Tongue (tissue), 1 donor: ENCODE measurements at regions not wholly inside any gene's neighbourhood (a gene's known extent, or its start where the extent isn't known, plus 50 kb on each side); places are given as distances from the start of the nearest gene placed in this dataset.

Source experiments
- DNase-seq: peaks from one replicate; pipeline ENCODE4 v3.0.0-alpha.2; 2015

DNA sequence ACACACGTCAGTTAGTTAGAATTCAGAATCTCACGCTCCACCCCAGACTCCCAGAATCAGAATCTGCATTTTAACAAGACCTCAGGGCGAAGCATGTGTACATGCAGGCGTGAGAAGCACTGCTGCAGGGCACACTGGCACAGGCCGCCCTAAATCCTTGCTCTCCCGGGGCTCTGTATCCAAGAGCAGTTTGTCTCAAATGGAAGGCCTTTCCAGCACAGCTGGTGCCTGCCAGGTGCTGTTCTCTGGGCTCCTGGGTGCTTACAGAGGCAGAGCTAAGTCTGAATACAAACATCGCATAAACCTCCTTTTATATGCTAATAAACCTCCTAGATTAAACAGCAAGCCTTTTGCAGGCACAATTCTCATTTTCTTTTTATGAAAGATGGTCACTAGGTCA, 119.1 kb upstream of the CD93 start:
- DNase-seq, result peak; percentile 81

DNA sequence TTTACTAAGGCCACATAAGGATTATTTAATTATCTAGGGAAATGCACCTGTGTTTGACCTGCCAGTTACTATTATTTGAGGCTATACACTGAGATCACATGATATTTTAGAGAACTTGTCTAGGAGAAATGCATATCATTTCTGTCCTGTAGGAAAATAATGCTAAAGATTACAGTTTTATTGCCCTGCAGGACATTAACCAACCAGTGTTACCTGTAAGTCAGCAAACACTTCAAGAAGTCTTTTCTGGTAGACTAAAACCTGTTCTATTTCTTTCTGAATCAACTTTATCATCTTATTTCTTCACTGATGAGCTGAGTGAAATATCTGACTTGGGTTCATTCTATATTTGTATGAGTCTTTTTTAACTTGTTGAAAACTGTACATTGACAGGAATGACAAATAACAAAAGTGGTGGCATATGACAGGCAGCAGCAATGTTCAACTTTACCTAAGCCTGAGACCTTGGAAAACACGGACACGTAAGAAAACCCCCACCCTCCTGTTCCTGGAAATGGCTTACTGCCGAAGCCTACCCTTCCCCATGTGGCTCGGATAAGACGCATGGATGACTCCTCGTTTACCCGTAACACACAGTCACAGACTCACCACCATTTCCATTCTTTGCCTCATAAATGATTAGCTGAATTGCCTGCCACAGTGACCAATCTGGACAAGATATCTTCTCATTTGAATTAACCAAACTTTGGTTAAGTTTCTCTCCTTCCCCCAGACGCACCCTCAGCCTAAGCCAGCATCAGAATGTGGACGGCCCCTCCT, 118.0 kb upstream of the CD93 start:
- DNase-seq, result no peak

DNA sequence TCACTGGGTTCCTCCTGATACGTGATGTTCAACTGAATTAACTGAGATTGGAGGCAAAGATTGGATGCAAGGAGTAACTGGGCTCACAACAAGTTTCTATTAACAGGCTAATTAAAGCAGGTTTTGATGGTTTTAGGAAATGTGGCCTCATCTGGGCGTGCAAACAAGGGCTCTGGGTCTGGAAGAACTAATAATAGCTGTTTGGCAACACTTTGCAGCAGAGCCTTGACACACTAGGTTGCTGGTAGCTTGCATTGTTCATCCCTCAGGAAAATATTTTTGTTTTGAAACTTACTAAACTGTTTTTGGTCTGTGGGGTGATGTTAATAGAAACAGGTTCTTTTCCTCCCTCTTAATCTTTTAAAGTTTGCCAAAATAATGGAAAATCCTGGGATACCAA, 117.2 kb upstream of the CD93 start:
- no peak for DNase-seq

DNA sequence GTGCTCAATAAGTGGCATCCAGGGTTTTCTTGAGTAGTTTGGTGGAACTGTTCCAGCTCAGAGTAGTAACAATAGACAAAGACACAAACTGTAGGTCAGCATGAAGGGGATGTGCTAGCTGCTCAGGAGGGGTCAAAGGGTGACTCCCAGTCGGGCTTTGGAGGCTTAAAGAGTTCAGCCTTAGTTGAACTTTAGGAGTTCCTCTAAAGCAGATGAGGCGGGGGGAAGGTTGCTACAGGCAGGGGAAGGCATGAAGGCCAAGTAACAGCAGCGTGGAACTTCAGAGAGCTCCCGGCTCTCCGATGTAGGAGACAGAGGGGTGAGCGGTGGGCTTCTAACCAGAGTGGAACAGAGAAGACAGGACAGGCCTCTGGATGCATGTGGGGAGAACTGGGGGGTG, 115.5 kb upstream of the CD93 start:
- no peak for DNase-seq

DNA sequence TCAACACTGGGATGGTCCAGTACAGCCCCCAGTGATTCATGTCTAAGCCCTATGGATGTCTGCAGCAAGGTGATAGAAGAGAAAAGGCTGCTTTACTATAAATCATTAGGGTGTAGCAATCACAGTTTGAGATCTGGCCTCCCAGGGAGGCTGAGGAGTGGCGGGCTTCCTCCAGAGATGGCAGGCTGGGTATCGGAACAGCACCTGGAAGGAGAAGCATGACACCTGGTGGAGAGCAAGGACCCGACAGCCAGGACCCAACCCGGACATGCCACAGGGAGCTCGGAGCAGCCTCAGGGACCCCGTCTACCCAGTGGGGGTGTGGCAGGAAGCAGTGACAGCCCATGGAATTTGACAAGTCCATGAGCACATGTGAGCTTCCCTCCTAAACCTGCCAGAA, 114.8 kb upstream of the CD93 start:
- DNase-seq, result no peak

DNA sequence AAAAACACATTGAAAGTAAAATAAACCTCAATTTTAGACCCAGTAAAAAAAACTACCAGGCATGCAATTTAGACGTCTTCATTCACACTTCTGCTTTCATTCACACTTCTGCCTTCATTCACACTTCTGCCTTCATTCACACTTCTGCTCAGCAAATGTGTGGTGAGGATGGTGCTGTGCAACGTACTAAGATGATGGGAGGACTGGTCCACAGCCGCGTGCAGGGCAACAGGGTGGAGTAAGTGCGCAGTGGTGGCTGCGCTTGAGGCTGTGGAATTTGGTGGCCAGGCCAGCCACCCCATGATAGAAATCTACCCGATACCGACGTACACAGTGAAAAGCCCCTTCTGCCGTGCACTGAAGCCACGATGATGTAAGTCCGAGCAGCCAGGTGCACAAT, 114.3 kb upstream of the CD93 start:
- no peak for DNase-seq

DNA sequence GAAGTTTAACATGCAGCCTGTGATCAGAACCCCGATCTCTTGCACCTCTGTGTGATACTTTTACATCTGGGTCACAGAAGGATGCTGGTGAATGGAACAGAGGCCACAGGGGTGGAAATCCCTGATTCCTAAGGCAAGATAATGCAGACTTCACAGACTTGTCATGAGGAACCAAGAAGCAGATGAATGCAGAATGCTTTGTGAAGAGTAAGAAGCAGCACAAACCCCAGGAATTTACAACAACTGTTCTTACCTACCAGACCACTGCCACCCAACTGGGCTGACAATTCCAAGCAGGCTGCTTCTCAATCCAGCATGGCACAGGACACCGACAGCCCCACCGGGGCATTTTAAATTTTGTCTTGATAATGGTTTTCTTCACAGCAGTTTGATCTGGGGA, 113.2 kb upstream of the CD93 start:
- DNase-seq, result no peak

DNA sequence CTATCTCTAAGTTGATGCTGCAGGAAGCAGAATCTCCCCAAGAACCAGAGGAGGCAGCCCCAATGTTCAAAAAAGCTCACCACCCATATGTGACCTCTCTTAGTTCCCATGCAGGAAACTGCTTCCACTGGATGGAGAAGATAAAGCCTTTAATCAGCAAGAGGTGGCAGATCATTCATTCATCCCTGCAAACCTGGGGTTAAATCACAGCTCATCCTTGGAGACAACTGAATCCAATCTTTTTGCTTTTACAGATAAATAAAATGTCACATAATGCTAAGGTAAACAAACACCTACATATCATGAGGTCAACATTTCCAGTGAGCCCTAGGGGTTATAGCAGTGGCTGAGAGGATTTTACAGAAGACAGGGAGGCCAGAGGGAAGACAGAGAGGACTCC, 112.7 kb upstream of the CD93 start:
- DNase-seq, result no peak

DNA sequence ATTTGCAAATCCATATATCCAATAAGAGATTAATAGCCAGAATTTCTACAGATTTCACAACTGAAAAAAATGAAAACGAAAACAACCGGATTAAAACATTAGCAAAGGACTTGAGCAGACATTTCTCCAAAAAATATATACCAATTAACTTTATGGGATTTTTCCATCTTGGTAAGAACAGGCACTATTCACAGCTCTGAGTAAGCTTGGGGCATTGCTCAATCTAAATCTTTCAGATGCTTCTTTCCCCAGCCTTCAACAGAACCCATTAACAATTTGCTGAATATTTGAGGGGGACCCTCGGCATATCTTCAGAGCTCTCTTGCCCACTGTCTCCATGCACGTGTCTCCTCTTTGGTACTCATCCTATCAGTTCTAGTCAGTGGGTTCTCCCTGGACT, 111.7 kb upstream of the CD93 start:
- DNase-seq, result no peak

DNA sequence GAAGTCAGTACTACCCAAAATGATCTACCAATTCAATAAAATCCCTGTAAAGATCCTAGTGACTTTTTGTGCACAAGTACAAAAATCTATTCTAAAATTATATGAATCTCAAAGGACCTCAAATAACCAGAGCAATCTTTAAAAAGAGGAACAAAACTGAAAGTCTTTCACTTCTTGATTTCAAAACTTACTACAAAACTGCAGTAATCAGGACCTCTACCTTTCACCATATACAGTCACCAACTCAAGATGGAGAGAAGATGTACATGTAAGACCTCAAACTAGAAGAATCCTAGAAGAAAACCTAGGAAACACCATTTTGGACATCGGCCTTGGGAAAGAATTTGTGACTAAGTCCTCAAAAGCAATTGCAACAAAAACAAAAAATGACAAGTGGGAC, 109.5 kb upstream of the CD93 start:
- no peak for DNase-seq

DNA sequence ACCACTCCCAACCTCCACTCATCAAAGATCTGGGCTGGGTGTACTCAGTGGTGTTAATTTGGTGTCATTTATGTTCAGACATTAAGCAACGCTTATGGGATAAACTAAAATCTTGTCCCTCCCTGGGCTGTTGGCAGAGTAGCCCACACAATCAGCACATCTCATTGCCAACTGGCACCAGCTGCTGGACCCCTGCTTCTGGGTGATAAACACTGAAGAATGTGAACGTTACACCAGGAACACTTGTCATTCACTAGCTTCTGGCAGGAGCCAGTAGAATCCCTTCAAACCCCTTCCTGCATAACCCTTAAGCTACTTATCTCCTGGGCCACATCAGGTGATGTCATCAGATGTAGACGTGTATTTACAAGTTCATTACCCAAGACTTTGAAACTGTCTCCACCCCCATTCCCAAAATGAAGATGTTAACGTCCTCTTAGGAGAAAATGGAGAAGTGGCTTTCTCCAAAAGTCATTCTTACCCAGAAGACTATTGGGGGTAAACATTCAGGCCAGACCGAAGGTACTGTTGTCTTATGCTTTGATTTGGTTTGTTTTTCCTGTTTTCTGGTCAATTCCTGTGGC, 107.8 kb upstream of the CD93 start:
- DNase-seq, result peak; percentile 77

DNA sequence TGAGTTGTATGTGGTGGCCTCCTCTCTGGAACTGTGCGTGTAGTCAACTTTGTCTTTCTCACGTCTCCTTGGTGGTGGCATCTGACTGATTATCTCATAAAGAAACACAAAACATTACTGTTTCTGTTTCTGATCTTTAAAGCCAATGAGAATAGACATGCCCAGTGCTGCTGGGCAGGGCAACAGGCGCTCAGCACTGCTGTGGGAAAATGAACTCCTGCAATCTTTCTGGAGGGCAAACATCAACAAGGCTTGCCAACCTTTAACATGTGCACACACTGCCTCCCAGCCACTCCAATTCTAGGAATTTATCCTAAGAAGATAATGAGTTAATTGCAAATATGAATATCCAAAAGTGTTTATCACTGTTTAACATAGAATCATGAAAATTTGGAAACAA, 106.3 kb upstream of the CD93 start:
- DNase-seq, result no peak

DNA sequence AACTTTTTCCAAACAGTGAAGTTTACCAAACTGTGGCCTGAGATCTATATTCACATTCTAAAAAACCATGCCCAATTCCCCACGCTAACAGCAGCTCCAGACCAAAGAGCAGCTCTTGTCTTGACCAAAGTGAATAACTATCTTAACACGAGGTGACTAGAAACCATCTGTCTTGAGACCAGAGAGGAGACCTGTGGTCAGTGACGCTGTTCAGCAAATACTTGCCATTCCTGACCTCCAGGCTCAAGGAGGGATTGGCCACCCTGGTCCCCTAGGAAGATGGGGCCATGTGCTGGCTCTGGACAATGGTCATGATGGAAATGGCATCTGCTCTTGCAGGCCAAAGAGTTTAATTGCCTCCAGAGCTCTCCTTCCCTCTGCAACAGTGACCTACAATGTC, 104.4 kb upstream of the CD93 start:
- no peak for DNase-seq

DNA sequence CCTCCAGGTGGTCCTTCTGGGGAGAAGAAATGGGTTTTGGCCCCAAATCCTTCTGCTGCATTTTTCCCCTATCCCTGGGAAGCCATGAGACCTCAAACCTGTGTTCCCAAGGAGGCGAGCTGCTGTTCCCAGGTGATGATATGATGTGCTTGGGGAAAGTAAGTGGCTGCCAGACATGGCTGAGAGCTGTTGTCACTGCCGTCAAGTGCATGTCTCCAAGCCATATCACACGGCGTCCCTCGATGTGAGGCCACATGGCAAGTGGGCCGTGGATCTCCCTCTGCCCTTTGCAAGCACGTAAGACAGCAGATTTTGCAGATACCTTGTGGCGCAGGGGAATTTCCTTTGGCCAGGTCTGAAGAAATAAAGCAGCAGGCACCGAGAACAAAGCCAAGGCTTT, 103.7 kb upstream of the CD93 start:
- DNase-seq, result no peak

DNA sequence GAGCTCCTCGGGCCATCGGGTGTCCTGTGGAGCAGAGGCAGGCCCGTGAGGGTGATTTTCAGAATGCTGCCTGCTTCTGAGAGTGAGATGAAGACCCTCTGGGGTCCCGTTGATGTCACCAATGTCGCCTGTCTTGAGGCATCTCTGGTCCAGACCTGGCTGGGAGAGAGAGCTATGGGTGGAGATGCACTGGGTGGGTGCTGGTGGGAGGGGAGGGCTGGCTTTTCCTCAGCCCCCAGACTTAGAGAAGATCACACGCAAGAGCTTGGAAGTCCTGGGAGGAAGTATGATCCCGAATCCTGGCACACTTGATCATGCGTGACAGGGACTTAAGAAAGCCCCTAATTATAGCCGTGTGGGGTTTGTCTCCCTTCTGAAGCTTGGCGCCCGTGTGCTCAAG, 103.2 kb upstream of the CD93 start:
- no peak for DNase-seq

DNA sequence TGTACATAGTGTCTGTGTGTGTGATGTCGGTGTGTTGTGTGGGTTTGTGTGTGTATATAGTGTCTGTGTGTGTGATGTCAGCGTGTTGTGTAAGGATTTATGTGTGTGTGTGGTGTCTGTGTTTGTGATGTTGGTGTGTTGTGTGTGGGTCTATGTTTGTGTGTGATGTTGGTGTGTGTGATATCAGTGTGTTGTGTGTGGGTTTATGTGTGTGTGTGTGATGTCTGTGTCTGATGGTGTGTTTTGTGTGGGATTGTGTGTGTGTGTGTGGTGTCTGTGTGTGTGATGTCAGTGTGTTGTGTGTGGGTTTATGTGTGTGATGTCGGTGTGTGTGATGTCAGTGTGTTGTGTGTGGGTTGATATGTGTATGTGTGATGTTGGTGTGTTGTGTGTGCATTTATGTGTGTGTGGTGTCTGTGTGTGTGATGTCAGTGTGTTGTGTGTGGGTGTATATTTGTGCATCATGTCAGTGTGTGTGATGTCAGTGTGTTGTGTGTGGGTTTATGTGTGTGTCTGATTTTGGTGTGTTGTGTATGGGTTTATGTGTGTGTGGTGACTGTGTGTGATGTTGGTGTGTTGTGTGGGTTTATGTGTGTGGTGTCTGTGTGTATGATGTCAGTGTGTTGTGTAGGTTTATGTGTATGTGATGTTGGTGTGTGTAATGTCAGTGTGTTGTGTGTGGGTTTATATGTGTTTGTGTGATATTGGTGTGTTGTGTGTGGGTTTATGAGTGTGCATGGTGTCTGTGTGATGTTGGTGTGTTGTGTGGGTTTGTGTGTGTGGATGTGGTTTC, 102.4 kb upstream of the CD93 start:
- DNase-seq, result no peak

DNA sequence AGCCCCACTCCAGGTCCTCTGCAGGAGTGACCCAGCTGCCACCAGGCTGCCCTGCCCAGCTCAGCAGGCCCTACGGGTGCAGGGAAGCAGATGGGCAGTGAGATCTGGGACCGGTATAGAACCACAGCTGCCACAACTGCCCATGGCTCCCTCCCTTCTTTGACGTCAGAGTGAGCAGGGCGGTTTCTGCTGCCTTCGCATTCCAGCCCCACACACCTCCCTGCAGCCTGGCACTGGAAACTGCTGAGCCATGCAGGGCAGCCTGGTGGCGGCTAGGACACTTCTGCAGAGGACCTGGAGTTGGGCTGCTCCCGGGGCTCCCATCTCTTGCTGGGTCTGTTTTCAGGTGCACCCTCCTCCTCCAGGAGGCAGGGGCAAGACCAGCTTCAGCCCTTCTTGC, 101.6 kb upstream of the CD93 start:
- DNase-seq, result peak; percentile 81

DNA sequence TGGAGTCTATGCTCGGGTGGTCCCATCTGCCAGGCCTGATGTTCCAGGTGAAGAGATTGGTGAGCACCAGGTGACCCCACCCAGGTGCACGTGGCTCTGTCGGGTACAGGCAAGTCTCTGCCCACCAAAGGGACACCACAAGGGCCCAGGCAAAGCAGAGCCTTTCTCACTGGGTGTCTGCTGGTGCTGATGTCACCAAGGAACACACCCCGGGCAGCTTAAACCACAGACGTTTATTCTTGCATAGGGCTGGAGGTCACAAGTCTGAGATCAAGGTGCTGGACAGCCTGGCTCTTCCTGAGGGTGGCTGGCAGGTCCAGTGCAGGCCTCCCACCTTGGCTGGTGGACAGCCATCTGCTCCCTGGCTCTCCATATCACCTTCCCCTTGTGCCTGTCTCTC, 100.7 kb upstream of the CD93 start:
- DNase-seq, result no peak

DNA sequence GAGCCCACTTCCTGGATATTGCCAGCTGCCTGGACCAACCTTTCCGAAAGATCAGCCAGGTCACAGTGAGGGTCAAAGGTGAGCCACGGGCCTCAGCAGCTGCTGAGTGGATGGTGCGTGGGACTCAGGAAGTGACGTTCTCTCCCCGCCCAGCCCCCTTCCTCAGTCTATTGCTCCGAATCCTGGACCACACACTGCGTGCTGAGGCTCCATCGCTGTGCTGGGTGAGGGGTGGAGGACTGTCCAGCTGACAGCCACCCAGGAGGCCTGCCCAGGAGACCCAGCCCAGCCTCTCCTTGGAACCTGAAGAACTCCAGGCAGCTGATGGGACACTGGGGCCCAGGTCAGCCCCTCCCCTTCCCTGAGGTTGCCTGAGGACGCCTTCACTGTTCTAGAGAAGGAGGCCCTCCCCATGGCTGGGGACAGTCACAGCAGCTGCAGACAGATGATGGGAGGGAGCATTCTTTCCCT, 94.4 kb upstream of the CD93 start:
- DNase-seq, result no peak

DNA sequence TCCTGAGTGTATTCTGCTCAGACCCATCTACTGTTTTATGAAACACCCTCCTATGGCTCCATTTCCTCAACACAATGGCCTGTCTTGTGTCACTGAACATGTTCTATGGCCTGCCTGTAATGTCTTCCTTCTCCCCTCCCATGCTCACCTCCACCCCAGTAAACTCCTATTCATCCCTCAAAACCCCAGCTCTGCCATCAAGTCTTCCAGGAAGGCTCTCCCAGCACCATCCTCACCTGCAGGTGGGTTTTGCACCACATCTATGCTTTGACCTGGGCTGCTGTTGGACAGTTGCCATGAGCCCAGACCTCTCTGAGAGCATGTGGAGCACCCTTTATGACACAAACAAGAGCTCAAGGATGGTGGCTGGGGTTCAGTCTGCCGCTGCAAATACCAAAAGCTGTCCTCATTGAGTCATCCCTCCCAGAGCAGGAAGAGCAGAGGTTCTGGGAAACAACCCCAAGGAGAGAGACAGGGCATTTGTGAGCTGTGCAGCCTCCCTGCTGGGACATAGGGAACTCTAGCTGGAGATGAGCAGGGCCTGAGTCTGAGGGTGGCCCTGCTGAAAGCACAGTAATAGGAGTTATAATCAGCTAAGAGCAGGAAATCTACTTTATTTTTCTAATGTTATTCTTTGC, 93.8 kb upstream of the CD93 start:
- no peak for DNase-seq

DNA sequence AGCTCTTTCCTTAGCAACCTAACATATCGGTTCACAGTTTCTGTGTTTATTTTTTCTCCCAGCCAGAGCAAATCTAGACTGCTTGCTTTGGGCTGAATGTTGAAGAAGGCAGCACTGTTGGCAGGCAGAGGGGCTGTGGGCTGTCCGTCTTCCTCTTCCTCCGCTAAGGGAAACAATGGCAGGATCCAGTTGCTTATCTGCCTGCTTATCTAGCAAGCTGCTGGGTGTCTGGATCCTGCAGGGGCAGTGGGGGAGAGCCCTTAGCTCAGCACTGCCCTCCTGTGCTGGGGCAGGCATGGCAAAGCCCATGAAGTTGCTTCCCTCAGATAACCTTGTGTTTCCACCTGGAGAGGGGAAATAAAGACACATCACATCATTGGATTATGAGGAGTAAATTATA, 92.7 kb upstream of the CD93 start:
- DNase-seq, result no peak

DNA sequence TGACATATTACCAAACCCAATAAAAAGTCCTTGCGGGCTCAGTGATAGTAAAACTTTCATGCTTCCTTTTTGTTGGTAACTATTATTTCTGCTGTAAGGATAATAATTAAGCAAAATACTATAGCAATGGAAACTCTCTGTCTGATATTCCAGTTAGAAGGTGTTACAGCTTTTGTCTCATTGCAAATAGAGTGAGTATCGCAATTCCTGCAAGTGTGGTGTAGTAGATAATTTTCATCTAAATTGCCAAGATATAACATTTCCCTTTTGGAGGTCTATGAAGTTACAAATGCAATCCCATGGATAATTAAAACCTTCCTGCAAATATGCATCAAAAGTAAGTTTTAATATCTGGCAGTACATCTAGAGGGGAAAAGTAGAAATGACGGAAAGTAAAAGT, 88.7 kb upstream of the CD93 start:
- DNase-seq, result no peak

DNA sequence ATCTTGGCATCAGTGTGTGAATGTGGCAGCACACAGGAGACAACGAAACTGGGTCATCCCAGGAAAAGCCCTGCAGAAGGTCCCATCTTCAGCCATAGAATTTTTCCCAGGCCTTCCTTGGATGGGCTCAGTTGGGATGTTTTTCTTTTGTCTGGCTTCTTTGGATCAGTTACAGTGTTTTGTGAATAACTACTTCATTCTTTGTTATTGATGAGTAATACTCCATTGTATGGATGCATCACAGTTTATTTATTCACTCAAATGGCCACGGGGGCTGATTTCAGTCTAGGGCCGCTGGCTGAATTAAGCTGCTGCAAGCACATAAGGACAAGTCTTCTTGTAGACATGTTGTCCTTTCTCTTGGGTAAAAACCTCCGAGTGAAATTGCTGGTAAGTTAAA, 81.3 kb upstream of the CD93 start:
- DNase-seq, result no peak
